Neural crest cell (in vitro differentiated cells): ENCODE measurements at regions not wholly inside any gene's neighbourhood (a gene's known extent, or its start where the extent isn't known, plus 50 kb on each side); places are given as distances from the start of the nearest gene placed in this dataset.

Experiments used
- DNase-seq: peaks from one replicate; pipeline ENCODE4 v3.0.0; 2021; ENCODE audit warnings: low read depth, mixed read lengths, low spot score
- H3K27ac Mint-ChIP-seq: one replicate; pipeline ENCODE4 v1.8.0; 2021; ENCODE audit warnings: mild to moderate bottlenecking, mixed read lengths; ENCODE audit not compliant: unreplicated experiment
- H3K27me3 Mint-ChIP-seq: 2 replicates; pipeline ENCODE4 v1.8.0; 2021; ENCODE audit warnings: low read depth, mild to moderate bottlenecking, mixed read lengths
- H3K36me3 Mint-ChIP-seq: 2 replicates; pipeline ENCODE4 v1.8.0; 2021; ENCODE audit warnings: low read depth, mild to moderate bottlenecking, mixed read lengths
- H3K4me1 Mint-ChIP-seq: 2 replicates; pipeline ENCODE4 v1.8.0; 2021; ENCODE audit warnings: mixed read lengths
- H3K4me3 Mint-ChIP-seq: one replicate; pipeline ENCODE4 v1.8.0; 2021; ENCODE audit warnings: mild to moderate bottlenecking, mixed read lengths
- H3K9me3 Mint-ChIP-seq: 2 replicates; pipeline ENCODE4 v1.8.0; 2021; ENCODE audit warnings: mixed read lengths
- CTCF ChIP-seq: fragments of 200-600 bp; sonication (generic); conservative IDR thresholded peaks from 2 replicates; pipeline ENCODE4 v1.5.0; 2021; ENCODE audit warnings: antibody characterized with exemption, mild to moderate bottlenecking

GRCh38 chr4:104983615-104984179 lies 163.0 kb upstream of the TET2 start:
- H3K9me3 Mint-ChIP-seq: peaks cover 5% of the 10 kb centered on the region
- no peak for TF ChIP-seq CTCF
- no peak overlapping the region for H3K27ac Mint-ChIP-seq

GRCh38 chr4:104986306-104986705 lies 160.4 kb upstream of the TET2 start:
- TF ChIP-seq CTCF: no peak
- peaks cover 3% of the 10 kb centered on the region for H3K9me3 Mint-ChIP-seq
- no peak overlapping the region for H3K4me3 Mint-ChIP-seq
- no peak overlapping the region for H3K27ac Mint-ChIP-seq
- no peaks in the 10 kb centered on the region for H3K36me3 Mint-ChIP-seq
- H3K4me1 Mint-ChIP-seq: no peaks in the 10 kb centered on the region
- DNase-seq: no peak
- peaks cover 42% of the 10 kb centered on the region for H3K27me3 Mint-ChIP-seq

More at GRCh38 chr4:104983615-104984179, 163.0 kb upstream of the TET2 start:
- DNase-seq: no peak
- Mint-ChIP-seq H3K4me3 (no peak overlapping the region), H3K27me3 (peaks cover 27% of the 10 kb centered on the region), H3K36me3 (no peaks in the 10 kb centered on the region), H3K4me1 (no peaks in the 10 kb centered on the region)

GRCh38 chr4:104989371-104989770 lies 157.3 kb upstream of the TET2 start:
- H3K27ac Mint-ChIP-seq: no peak overlapping the region
- H3K4me3 Mint-ChIP-seq: no peak overlapping the region
- TF ChIP-seq CTCF: no peak
- H3K27me3 Mint-ChIP-seq: peaks cover 29% of the 10 kb centered on the region
- peaks cover 9% of the 10 kb centered on the region for H3K9me3 Mint-ChIP-seq
- H3K36me3 Mint-ChIP-seq: no peaks in the 10 kb centered on the region
- H3K4me1 Mint-ChIP-seq: no peaks in the 10 kb centered on the region
- DNase-seq: no peak

- H3K36me3 Mint-ChIP-seq: no peaks in the 10 kb centered on the region
- no peak overlapping the region for H3K4me3 Mint-ChIP-seq
- no peak overlapping the region for H3K27ac Mint-ChIP-seq
- no peaks in the 10 kb centered on the region for H3K4me1 Mint-ChIP-seq
- H3K27me3 Mint-ChIP-seq: peaks cover 14% of the 10 kb centered on the region
- H3K9me3 Mint-ChIP-seq: peaks cover 2% of the 10 kb centered on the region
- no peak for TF ChIP-seq CTCF
- no peak for DNase-seq
Observed at GRCh38 chr4:105002278-105002677, 144.4 kb upstream of the TET2 start.

GRCh38 chr4:105014234-105014633 lies 132.4 kb upstream of the TET2 start:
- Mint-ChIP-seq H3K36me3 (no peaks in the 10 kb centered on the region), H3K4me1 (no peaks in the 10 kb centered on the region), H3K9me3 (peaks cover 6% of the 10 kb centered on the region), H3K4me3 (no peak overlapping the region), H3K27ac (no peak overlapping the region), H3K27me3 (peaks cover 11% of the 10 kb centered on the region)
- DNase-seq: no peak
- no peak for TF ChIP-seq CTCF
